HK-2 (cell line): ENCODE measurements at regions not wholly inside any gene's neighbourhood (a gene's known extent, or its start where the extent isn't known, plus 50 kb on each side); places are given as distances from the start of the nearest gene placed in this dataset.
"Not testable (repeated sequence)": the region's sequence is repeated elsewhere in the genome, so short reads cannot be mapped to it uniquely, and the experiment has no call there.

Experiments used
- DNase-seq: peaks from one replicate; pipeline ENCODE4 v3.0.0-alpha.2; 2018; ENCODE audit not compliant: unreplicated experiment

DNA sequence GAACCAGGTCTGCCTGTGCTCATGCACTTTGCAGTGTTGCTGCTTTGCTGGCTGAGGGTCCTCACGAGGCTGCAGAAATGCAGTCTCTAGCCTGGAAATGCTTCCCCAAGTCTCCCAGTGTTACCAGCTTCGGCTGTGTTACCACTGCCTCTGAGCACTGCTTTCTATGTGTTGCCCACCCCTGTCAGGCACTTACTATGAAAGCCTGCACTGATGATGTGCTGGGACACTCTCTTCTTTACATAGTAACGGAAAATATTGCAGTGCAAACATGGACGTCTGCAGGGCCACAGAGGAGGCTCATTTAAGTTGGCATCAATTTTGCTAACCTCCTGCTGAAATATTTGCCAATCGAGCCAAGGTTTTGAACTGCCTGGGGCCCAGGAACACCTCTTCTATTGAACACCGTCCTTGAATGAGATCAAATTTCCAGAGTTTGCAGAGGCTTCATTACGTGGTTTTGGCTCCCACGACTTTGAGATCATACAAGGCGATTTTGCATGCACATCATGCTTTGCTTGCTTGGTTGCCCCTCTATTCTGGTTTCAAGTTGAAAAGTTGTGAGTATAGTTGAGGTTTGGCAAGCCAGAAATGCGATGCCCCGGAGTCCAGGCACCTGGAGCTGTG lies 404.7 kb upstream of the PODXL start:
- no peak for DNase-seq

DNA sequence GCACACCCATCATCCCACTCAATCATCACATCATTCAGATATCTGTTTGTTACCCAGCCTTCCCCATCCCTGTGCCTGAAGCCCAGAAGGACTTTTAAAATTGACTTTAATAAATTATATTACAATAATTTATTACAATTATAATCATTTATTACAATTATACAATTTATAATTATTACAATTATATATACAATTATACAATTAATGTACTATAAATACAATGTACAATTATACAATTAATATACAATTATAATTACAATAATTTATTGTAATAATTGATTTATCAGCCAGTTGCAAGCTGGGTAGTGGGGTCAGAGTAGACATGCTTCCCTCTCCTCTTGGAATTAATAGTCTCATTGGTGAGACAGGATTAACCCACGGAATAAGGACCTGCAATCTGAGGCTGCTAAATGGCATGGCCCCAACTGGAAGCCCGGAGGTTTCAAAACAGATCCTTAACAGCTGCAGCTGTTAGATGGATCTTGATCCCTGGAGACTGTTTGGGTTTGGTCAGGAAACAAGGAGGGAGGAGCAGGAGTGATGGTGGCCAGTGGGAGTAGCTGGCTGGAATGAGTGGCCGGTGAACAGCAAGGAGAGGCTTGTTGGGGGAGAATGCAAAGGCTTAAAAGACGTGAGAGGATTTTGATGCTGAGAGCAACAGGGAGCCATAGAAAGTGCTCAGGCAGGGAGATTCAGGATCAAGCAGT lies 402.8 kb upstream of the PODXL start:
- no peak for DNase-seq

DNA sequence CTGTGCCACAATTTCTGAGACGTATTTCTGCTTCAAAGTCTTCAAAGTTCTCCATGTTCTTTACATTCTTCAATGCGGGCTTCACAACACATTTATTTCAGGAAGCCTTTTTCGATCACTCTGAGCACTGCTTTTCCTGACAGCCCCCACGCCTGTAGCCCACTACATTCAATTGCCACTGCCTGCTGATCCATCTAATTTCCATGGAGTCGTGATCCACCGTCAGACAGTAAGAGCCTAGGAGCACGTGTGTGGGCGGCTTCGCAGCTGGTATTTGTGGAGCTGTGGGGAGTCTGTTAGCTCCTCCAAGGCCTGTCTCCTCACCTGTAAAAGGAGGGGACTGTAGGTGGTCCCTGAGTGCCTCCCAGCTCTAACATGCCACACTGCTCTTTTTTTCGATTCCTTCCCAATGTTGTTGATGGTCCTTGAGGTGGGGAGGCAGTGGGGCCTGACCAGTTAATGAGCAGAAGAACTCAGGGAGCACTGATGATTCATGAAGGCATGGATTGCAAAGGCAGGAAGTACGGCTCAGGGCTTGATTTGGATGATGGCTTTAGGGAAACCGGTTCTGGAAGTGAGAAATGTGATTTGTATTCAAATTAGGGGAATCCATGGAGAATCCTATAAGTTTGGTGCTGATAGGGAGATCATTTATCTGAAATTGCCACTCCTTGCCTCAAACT lies 401.1 kb upstream of the PODXL start:
- peak; percentile 22 for DNase-seq

DNA sequence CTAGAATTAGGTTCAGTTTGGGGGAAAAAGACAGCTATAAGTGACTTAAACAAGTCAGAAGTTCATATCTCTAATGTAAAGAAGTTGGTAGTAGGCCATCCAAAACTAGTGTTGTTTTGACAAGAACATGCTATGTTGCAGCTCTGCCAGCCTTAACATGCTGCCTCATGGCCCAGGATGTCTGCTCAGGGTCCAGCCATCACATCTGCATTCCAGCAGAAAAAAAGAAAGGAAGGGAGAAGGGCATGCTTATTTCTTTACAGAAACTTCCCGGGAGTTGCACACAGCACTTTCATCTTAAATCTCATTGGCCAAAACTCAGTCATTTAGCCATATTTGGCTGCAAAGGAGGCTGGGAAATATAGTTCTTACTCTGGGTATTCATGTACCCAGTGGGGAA lies 400.4 kb upstream of the PODXL start:
- no peak for DNase-seq

DNA sequence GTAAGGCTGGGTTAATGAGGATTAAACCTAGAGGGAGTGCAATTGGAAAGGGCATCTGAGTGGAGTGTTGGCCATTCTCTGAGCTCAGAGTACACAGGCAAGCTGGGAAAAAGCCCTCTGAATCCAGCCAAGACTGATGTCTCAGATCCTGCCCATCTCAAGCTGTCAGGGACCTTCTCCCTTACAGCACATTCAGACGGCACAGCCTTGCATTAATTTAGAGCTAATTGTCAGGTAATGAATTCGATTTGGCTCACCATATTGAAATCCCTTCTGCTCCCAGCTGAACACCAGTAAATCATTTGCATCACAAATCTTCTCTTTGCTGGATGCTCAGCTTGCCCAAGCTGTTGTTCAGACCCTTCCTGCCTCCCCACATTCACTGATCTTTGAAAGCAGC lies 399.3 kb upstream of the PODXL start:
- no peak for DNase-seq

DNA sequence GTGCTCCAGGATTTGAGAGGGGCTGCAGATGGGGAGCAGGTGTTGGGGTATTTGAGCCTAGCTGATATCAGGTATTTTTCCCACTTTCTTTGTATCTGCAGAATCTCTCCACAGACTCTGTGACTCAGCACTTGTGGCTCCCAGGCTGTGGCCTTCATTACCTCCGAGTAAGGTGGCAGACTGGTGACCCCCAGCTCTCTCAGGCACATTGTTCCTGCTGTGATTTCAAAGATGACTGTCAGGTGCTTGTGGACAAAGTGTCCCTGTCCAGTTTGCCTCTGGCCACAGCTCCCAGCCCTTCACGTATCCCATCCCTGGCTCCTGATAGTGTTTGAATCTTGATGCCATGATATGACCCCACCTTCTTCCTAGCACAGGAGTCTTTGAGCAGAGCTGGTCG lies 396.8 kb upstream of the PODXL start:
- DNase-seq, result no peak

DNA sequence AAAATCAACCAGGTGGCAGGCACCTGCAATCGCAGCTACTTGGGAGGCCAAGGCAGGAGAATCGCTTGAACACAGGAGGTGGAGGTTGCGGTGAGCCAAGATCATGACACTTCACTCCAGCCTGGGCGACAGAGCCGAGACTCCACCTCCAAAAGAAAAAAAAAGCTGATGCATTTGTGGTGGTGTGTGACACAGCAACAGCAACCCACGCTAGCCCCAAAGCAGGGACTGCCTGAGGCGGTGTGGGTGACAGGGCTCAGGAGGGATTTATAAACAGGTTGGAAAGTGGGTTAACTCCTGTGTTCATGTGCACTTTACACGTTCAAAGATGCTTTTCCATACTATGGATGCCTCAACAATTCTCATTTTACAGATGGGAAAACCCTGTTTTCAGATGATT lies 395.9 kb upstream of the PODXL start:
- DNase-seq, result no peak

DNA sequence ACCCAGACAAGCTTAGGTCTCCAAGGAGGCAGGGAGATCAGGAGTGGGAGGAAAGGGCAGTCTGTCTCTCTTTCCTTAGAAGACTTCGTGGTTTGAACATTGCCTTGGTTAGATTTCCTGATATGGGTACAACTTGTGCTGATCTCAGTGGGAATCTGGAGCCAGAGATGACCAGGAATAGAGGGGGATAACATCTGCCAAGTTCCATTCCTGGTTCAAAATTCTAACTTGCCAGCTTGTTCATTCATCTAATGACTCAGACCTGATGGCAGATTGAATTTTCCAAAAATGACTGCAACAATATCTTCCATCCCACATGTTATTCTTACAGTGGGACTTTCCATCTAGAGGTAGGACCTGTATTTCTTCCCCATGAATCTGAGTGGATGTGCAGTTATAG lies 394.3 kb upstream of the PODXL start:
- no peak for DNase-seq

DNA sequence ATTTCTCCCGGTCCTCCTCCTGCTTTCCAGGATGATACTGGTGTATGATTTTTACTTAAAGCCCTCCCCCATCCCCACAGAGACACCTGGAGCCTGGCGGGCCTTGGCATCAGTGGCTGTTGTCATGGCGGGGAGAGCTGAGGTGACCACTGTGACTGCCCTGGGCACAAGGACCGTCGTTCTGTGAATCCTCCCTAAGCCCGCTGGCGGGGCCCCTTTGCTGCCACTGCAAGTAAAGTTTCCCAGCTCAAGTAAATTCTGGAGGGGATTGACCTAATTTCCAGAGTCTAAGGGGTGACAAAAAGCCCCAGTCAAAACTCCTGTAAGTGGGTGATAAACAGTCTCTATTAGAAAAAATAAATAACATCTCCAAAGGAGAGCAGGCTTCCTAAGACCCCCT lies 393.2 kb upstream of the PODXL start:
- DNase-seq, result no peak

DNA sequence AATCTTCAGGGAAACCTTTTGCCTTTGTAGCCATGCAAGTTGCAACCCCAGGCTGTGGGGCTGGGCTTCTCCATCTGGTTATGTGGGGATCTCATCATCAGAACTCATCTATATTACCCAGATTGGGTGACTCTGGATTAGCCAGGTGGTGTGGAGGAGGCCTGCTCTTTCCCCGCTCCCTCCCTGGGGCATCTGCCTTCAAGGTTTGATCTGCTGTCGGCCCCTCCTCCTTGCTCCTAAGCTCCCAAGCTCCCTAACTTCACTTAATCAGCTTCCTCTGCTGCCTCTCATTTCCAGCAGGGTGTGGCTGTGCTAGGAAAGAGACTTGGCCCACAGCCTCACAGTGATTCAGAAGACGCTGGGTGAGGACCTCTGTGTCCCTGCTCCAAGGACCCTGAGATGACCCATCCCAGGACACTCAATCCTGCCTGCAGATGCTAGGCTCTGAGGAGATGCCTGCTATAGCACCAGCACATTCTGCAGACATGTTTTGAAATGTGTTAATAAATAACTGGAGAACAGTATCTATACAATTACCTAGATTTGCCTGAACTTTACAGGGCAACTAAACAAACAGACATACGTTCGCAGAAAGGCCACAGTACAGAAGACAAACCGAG lies 392.1 kb upstream of the PODXL start:
- no peak for DNase-seq

DNA sequence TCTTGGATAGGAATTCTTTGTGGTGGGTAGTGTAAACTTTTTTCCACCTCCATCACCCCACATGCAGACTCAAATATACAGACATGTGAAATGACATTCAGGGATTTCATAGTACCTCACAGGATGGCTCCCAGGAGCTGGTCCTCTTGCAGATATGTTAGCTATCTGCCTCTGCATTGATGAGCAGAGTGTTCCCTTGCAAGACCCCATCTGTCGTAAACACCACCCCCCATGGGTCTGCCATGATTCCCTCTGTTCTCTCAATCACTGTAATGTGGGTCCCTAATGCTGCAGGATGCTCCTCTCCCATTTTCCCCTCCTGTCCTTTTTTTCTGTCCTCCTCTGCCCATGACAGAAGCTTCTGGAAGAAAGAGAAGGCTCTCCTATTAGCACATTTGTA lies 391.2 kb upstream of the PODXL start:
- DNase-seq, result no peak

DNA sequence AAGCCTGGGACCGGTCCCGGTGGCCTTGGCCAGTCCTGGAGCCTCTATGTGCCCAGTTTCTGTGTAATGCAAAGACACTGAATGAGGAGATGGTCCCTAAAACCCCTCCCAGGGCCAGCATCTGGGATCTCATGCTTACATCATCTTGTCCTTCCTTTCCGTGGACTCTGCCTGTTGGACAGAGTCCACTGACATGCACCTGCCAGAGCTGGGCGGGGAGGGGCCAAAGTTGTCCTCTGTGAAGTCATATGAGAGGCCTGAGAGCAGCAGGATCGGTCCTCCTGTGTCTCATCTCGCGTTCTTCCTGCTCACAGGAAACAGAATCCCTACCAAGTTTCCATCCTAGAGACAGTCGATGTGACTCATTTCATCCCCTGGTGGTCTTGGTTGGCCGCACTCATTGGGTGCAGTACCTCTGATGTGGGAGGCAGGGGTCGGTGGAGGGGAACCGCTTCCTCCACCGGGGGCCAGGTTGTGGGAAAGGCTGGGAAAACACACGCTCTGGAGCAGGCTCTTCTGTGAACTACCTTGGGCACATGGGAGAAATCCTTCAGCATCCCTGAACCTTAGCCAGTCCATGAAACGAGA lies 389.6 kb upstream of the PODXL start:
- no peak for DNase-seq

DNA sequence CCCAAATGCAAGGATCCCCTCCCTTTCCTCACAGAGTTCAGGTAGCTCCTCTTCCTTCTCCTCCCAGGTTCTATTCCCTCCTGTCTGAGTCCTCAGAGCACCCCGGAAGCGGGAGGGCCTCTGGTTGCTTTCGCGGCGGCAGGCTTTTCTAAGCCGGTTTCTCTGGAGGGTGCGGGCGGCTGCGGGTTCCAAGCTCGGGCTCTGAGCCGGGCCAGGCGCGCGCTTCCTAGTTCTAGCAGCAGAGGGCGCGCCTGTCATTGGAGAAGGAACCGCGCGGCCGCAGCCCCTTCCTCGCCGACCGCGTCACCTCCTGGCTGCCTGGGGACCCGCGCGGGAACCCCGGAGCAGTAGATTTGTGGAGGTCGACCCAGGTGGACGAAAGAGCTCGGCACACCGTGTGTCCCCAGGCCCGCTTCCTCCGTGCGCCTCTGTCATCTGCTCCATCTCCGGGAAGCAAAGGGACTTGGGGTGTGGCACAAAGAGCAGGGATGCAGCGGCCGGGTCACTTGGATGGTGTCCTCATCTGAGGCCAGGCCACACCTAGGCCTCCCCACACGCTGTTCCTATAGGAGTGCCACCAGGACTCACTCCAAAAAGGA lies 389.0 kb upstream of the PODXL start:
- DNase-seq, result peak; percentile 57

DNA sequence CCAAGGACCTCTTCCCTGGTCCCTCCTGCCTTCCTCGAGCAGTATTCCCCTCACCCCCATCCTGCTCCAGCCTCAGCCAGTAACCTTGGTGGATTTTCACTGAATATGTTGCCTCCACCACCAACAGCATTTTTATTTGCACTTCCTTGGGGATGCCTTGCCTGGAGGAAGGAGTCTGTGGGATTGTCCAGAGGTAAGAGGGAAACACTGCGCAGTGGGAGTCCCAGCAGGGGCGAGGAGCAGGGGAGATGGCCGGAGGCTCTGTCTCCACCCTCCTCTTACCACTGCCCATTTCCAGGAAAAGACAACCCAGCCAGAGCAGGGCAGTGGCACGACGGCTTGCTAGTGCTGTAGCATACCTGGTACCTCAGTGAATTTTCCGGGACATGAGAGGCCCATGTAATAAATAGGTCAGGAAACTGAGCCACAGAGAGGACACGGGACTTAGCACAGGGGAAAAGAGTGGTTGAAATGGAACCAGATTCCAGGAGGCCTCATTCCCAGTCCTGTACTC lies 388.2 kb upstream of the PODXL start:
- no peak for DNase-seq

DNA sequence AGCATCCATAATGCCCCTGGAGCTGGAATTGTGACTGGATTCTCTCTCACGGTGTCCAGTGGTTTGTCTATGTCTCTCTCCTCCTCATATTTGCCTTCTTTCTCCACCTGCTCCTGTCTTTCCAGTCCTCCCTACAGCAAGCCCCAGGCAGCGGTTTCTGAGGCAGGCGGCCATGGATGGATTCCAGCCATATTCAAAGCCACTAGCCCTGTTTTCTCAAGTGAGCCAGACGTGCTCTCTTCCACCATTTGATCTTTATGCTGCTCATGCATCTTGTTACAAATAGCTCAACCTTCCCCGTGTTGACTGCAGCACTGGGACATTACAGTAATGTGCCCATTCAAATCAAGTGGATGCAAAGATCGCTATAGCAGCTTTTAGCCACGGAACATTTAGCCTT lies 387.2 kb upstream of the PODXL start:
- no peak for DNase-seq

DNA sequence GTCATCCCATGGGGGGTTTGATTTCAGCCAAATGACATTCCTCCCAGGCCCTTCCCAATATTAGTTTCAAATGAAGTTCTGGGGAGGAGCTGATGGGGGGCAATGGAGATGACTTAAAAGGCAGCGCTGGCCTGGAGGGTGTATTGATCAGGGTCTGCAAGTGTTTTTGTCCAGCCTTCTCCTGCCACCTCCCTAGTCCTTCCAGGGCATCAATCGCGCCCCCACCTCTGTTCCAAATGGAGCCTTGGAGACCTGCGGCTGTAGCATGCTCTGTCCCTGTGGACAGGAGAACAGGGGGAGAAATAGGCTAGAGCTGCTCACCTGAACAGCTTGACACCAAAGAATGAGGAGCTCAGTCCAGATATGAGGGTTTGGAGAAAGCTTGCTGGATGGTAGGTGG lies 386.8 kb upstream of the PODXL start:
- no peak for DNase-seq

DNA sequence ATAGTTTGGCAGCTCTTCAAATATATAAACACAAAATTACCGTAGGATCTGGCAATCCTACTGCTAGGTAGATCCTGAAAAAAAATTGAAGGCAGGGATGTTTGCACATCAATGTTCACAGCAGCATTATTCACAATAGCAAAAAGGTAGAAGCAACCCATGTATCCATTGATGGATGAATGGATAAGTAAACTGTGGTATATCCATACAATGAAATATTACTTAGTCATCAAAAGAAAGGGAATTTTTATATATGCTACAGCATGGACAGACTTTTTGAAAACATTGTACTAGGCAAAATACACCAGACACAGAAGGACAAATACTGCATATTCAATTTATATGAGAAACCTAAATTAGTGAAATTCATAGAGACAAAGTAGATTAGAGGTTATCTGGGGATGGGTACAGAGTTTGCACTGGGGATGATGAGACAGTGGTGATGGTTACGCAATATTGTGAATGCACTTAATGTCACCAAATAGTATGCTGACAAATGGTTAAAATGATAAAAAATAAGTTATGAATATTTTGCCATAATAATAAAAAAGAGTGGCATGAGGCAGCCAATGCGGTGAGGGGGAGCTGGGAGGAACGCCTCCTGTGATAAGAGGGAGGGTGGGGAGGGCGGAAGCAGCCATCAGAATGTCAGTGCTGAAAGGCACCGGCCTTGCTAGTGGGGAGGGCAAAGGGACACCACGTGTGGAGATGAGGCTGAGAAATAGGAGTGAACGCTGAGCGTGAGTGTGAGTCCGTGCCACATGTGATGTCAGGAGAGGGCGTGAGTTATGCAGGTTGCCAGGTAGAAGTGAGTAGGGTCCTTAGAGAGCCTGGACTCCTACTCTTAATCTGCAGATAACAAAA lies 386.1 kb upstream of the PODXL start:
- no peak for DNase-seq

DNA sequence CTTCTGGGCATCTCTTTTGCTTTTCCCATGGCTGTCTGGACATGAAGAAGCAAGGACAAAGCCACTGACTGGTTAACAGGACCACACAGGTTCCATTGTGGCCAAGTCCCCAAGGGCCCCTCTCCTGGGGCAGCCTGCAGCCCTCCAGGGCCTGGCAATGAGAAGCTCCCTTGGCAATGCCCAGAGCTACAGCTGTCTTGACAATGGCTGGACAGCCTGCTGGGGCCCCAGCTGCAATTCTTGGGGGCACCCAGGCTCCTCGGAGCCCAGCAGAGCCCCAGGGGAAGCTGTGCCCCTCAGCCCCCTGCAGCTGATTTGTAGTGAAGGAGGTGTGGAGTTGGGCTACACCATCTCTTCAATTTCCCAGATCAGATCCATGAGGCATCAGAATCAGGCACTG lies 384.9 kb upstream of the PODXL start:
- no peak for DNase-seq

DNA sequence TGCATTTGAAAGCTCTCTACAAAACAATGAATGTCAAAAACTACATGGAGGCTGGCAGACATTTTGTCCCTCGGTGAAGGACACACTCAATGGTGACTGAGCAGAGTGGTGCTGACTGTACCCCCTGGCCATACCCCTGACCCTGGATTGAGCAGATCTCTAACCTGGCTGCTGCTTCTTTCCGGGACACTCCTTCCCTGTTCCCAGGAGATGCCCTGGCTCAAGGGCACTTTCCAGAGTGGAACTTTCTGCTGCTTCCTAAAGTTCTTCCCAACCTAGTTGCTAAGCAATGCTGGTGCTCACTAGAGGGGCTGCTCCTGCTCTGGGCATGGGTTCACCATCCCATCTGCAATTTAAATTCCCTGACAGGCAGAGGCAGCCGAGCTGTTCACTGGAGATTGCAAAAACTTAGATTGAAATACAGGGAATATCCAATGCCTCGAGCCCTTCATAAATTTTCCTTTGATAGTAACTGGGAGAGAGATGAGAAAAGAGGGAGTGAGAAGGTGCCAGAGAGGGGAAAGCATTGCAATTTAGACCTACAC lies 384.3 kb upstream of the PODXL start:
- DNase-seq, result no peak

DNA sequence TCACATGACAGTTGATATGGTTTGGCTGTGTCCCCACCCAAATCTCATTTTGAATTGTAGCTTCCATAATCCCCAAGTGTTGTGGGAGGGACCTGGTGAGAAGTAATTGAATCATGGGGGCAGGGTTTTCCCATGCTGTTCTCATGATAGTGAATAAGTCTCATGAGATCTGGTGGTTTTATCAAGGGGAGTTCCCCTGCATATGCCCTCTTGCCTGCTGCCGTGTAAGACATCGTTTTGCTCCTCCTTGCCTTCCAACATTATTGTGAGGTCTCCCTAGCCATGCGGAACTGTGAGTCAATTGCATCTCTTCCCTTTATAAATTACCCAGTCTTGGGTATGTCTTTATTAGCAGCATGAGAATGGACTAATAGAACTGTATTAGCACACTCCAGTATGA lies 382.4 kb upstream of the PODXL start:
- not testable (repeated sequence) for DNase-seq

DNA sequence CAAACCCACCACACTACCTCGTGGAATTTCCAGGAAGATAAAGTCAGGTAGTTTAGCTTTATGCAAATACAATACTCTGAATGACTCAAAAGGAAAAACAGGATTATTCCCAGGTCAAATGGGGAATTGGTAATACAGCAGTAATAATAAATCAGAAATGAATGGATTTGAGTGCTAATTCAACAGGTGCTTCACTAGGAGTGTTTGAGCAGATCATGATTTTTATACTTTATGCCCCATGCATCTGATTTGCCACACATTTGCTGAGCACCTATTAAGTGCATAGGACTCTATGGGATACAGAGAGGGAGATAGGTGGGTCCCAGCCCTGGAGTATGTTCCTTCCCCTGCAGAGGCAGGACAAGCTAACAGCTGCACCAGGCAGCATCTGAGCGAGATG lies 381.4 kb upstream of the PODXL start:
- no peak for DNase-seq
